Mesenchymal stem cell (in vitro differentiated cells and primary cell): ENCODE measurements at regions not wholly inside any gene's neighbourhood (a gene's known extent, or its start where the extent isn't known, plus 50 kb on each side); places are given as distances from the start of the nearest gene placed in this dataset.
A peak's percentile ranks its signal among the peaks of the same experiment; 100 is the strongest.

Experiments
- DNase-seq: peaks from one replicate; pipeline ENCODE4 v3.0.0-alpha.2; 2013
- H2AFZ ChIP-seq: one replicate; pipeline ENCODE4 v1.6.1; 2013; ENCODE audit warnings: low read depth, mild to moderate bottlenecking, control low read depth, inconsistent platforms, low read length, moderate library complexity
- H2AK5ac ChIP-seq: 2 replicates; pipeline ENCODE4 v1.6.1; 2013; ENCODE audit warnings: low read length, moderate library complexity, mild to moderate bottlenecking, inconsistent platforms; ENCODE audit not compliant: severe bottlenecking
- H2BK120ac ChIP-seq: one replicate; pipeline ENCODE4 v1.6.1; 2013; ENCODE audit warnings: low read depth, mild to moderate bottlenecking, inconsistent platforms, low read length, moderate library complexity
- H2BK12ac ChIP-seq, 2 experiments: one replicate each; pipeline ENCODE4 v1.6.1; 2013; ENCODE audit warnings: inconsistent platforms in 2 of 2, low read length in 2 of 2, mild to moderate bottlenecking in 2 of 2, moderate library complexity in 2 of 2, control low read depth in 1 of 2
- H2BK15ac ChIP-seq: one replicate; pipeline ENCODE4 v1.6.1; 2013; ENCODE audit warnings: mild to moderate bottlenecking, low read depth, inconsistent platforms; ENCODE audit not compliant: poor library complexity, severe bottlenecking
- H2BK5ac ChIP-seq: 2 replicates; pipeline ENCODE4 v1.6.1; 2013; ENCODE audit warnings: low read depth, mild to moderate bottlenecking, low read length, control low read depth, inconsistent platforms; ENCODE audit not compliant: poor library complexity, severe bottlenecking
- H3K14ac ChIP-seq, 2 experiments: one replicate each; pipeline ENCODE4 v1.6.1; 2013; ENCODE audit warnings: inconsistent platforms in 2 of 2, low read length in 2 of 2, control low read depth in 1 of 2, mild to moderate bottlenecking in 1 of 2, moderate library complexity in 1 of 2
- H3K18ac ChIP-seq, 2 experiments: one replicate each; pipeline ENCODE4 v1.6.1; 2013; ENCODE audit warnings: inconsistent platforms in 2 of 2, low read length in 2 of 2, control low read depth in 1 of 2, low read depth in 1 of 2, mild to moderate bottlenecking in 1 of 2
- H3K23ac ChIP-seq, 2 experiments: one replicate each; pipeline ENCODE4 v1.6.1; 2013; ENCODE audit warnings: inconsistent platforms in 2 of 2, low read length in 2 of 2, mild to moderate bottlenecking in 2 of 2, moderate library complexity in 2 of 2, control low read depth in 1 of 2
- H3K27ac ChIP-seq: 2 replicates; pipeline ENCODE4 v1.5.1; 2013; ENCODE audit warnings: mild to moderate bottlenecking, moderate library complexity, low read length, control low read depth, inconsistent platforms; ENCODE audit not compliant: poor library complexity, severe bottlenecking
- H3K27me3 ChIP-seq, 2 experiments: 2 replicates each; pipeline versions ENCODE4 v1.6.1 to v1.7.0; 2013; ENCODE audit warnings: low read length in 2 of 2, mild to moderate bottlenecking in 2 of 2, moderate library complexity in 2 of 2, control low read depth in 1 of 2, inconsistent platforms in 1 of 2; ENCODE audit not compliant: control insufficient read depth in 1 of 2, insufficient read depth in 1 of 2
- H3K36me3 ChIP-seq, 2 experiments: 2 replicates each; pipeline versions ENCODE4 v1.6.1 to v1.7.0; 2013; ENCODE audit warnings: low read length in 2 of 2, control low read depth in 1 of 2, inconsistent platforms in 1 of 2, low read depth in 1 of 2, mild to moderate bottlenecking in 1 of 2; ENCODE audit not compliant: insufficient read depth in 2 of 2, control insufficient read depth in 1 of 2
- H3K4ac ChIP-seq, 2 experiments: one replicate each; pipeline ENCODE4 v1.6.1; 2013; ENCODE audit warnings: inconsistent platforms in 2 of 2, low read length in 2 of 2, mild to moderate bottlenecking in 2 of 2, moderate library complexity in 2 of 2, control low read depth in 1 of 2, low read depth in 1 of 2
- H3K4me1 ChIP-seq: 2 replicates; pipeline ENCODE4 v1.6.1; 2013; ENCODE audit warnings: low read depth, low read length, control low read depth; ENCODE audit not compliant: control insufficient read depth, insufficient read depth
- H3K4me2 ChIP-seq: 2 replicates; pipeline ENCODE4 v1.6.1; 2013; ENCODE audit warnings: low read length, mild to moderate bottlenecking, inconsistent platforms; ENCODE audit not compliant: poor library complexity, severe bottlenecking
- H3K4me3 ChIP-seq, 2 experiments: 2 replicates each; pipeline versions ENCODE4 v1.5.1 to v1.7.0; 2013; ENCODE audit warnings: low read length in 2 of 2, mild to moderate bottlenecking in 2 of 2, control low read depth in 1 of 2, low read depth in 1 of 2; ENCODE audit not compliant: insufficient read depth in 1 of 2
- H3K79me1 ChIP-seq: replicated peaks from 2 replicates; pipeline ENCODE4 v1.6.1; 2013; ENCODE audit warnings: mild to moderate bottlenecking, control low read depth, low read length, inconsistent platforms; ENCODE audit not compliant: poor library complexity, severe bottlenecking
- H3K9ac ChIP-seq: 2 replicates; pipeline ENCODE4 v1.7.0; 2013; ENCODE audit warnings: mild to moderate bottlenecking, low read length, moderate library complexity
- H3K9me3 ChIP-seq: 2 replicates; pipeline ENCODE4 v1.7.0; 2013; ENCODE audit warnings: mild to moderate bottlenecking, low read length; ENCODE audit not compliant: control insufficient read depth
- H4K8ac ChIP-seq: one replicate; pipeline ENCODE4 v1.6.1; 2013; ENCODE audit warnings: inconsistent platforms, mild to moderate bottlenecking, low read length, moderate library complexity
- H4K91ac ChIP-seq: one replicate; pipeline ENCODE4 v1.6.1; 2013; ENCODE audit warnings: mild to moderate bottlenecking, low read length, inconsistent platforms
- WGBS: methylation state at CpG from one replicate; pipeline ENCODE4 v1.1.7; 2013; ENCODE audit warnings: mixed read lengths; 5-methylcytosine and 5-hydroxymethylcytosine counted together

DNA sequence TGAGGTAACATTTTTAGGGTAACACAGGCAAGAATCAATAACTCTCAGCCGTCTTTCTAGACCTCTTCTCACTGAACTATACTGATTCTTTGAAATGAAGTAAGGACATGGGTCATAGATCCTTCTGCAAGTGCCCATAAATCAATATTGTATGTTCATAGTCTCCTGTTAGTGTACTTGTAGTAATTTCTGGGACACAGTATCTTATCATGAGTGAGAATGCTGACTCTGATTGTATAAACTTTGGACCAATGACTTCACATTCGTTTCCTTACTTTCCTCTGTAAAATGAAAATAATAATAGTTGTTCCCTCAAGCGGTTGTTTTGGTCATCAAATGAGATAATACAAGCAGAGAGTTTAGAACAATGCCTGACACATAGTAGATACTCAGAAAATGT, 777.1 kb upstream of the GOLIM4 start:
- no peak overlapping the region for H3K4ac ChIP-seq
- H3K23ac ChIP-seq, result no peak overlapping the region
- no peak overlapping the region for H3K9ac ChIP-seq
- no peak overlapping the region for H4K8ac ChIP-seq
- H3K27ac ChIP-seq, result no peak overlapping the region
- H2AFZ ChIP-seq, result no peak overlapping the region
- no peak overlapping the region for H4K91ac ChIP-seq
- H2BK5ac ChIP-seq, result no peak overlapping the region
- no peaks in the 10 kb centered on the region for H3K4me1 ChIP-seq
- no peak overlapping the region for H2AK5ac ChIP-seq
- H2BK120ac ChIP-seq, result no peak overlapping the region
- no peak overlapping the region for H3K4me2 ChIP-seq
- no peak overlapping the region for H3K4me3 ChIP-seq
- H3K14ac ChIP-seq, result no peak overlapping the region
- no peaks in the 10 kb centered on the region for H3K79me1 ChIP-seq
- no peaks in the 10 kb centered on the region for H3K36me3 ChIP-seq
- no peak overlapping the region for H3K18ac ChIP-seq
- no peak for DNase-seq
- H2BK15ac ChIP-seq, result no peak overlapping the region
- H3K27me3 ChIP-seq, result peaks cover 0 to 8% of the 10 kb centered on the region in 2 experiments
- no CpG with 5 or more reads among the region's 3 CpGs for WGBS
- H3K9me3 ChIP-seq, result no peaks in the 10 kb centered on the region
- H2BK12ac ChIP-seq, result no peak overlapping the region

DNA sequence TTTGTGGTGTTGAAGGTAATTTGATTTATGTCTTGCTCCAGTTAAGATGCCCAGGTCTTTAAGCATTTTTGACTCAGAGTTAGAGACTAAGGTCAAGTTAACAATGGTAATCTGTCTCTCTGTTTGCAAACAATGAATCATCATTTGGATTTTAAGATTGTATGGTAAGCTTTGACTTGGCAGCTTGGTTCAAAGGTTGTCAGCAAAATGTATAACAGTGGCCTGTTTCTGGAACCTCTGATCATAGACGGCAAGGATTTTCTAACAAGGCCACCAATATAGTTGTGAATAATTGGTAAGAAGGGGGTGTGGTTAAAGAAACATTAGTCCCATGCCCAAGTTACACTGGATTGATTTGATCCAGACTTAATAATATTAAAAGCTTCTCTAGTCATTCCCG, 775.2 kb upstream of the GOLIM4 start:
- no peak overlapping the region for H3K4me3 ChIP-seq
- no peak overlapping the region for H2BK120ac ChIP-seq
- H3K79me1 ChIP-seq, result no peaks in the 10 kb centered on the region
- no peak overlapping the region for H2BK5ac ChIP-seq
- no peaks in the 10 kb centered on the region for H3K4me1 ChIP-seq
- no peak overlapping the region for H2BK12ac ChIP-seq
- no peak overlapping the region for H3K4me2 ChIP-seq
- no peaks in the 10 kb centered on the region for H3K36me3 ChIP-seq
- no peak overlapping the region for H3K9ac ChIP-seq
- H3K14ac ChIP-seq, result no peak overlapping the region
- H2AK5ac ChIP-seq, result no peak overlapping the region
- no peak overlapping the region for H4K91ac ChIP-seq
- no peaks in the 10 kb centered on the region for H3K9me3 ChIP-seq
- H3K27ac ChIP-seq, result no peak overlapping the region
- 78% methylated on average over 1 of the region's 2 CpGs for WGBS
- peaks cover 0 to 11% of the 10 kb centered on the region in 2 experiments for H3K27me3 ChIP-seq
- no peak overlapping the region for H2BK15ac ChIP-seq
- no peak for DNase-seq
- no peak overlapping the region for H4K8ac ChIP-seq
- no peak overlapping the region for H3K23ac ChIP-seq
- no peak overlapping the region for H2AFZ ChIP-seq
- no peak overlapping the region for H3K18ac ChIP-seq
- H3K4ac ChIP-seq, result no peak overlapping the region

DNA sequence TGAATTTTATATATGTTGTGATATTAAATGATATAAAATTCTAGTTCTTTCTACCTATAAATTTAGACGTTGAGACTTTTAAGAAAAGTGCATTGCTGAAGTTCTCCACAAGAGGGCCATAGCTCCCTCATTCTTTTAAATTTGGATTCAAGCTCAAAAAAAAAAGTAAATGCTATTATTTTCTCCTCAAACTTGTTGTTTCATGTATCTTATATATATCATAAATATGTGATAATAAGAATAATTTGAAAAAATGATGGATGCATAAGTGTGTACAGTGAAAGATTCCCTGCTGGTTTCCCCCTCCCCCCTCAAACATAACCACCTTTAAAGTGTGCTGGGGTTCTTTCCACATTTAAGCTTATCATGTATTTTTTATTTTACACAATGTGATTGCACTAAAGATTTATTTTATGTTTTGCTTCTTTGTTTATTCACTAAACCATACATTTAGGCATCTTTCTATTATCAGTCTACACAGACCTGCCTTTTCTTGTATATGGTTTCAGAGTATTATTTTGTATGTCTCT, 769.4 kb upstream of the GOLIM4 start:
- no peak overlapping the region for H2AK5ac ChIP-seq
- no peak overlapping the region for H3K23ac ChIP-seq
- no peak overlapping the region for H4K8ac ChIP-seq
- H2BK12ac ChIP-seq, result no peak overlapping the region
- no peak overlapping the region for H2AFZ ChIP-seq
- H3K4me2 ChIP-seq, result no peak overlapping the region
- no peak overlapping the region for H3K27ac ChIP-seq
- no peaks in the 10 kb centered on the region for H3K79me1 ChIP-seq
- peaks cover 3% of the 10 kb centered on the region for H3K4me1 ChIP-seq
- no peak overlapping the region for H3K4me3 ChIP-seq
- H3K4ac ChIP-seq, result no peak overlapping the region
- no peak overlapping the region for H3K14ac ChIP-seq
- no peak overlapping the region for H2BK120ac ChIP-seq
- H4K91ac ChIP-seq, result no peak overlapping the region
- no peaks in the 10 kb centered on the region for H3K36me3 ChIP-seq
- no peak overlapping the region for H3K18ac ChIP-seq
- H3K9ac ChIP-seq, result no peak overlapping the region
- DNase-seq, result peak; percentile 32
- H2BK15ac ChIP-seq, result no peak overlapping the region
- H2BK5ac ChIP-seq, result no peak overlapping the region
- H3K9me3 ChIP-seq, result no peaks in the 10 kb centered on the region
- WGBS, result no CpG with 5 or more reads among the region's 1 CpG
- H3K27me3 ChIP-seq, result peaks cover 0 to 10% of the 10 kb centered on the region in 2 experiments

DNA sequence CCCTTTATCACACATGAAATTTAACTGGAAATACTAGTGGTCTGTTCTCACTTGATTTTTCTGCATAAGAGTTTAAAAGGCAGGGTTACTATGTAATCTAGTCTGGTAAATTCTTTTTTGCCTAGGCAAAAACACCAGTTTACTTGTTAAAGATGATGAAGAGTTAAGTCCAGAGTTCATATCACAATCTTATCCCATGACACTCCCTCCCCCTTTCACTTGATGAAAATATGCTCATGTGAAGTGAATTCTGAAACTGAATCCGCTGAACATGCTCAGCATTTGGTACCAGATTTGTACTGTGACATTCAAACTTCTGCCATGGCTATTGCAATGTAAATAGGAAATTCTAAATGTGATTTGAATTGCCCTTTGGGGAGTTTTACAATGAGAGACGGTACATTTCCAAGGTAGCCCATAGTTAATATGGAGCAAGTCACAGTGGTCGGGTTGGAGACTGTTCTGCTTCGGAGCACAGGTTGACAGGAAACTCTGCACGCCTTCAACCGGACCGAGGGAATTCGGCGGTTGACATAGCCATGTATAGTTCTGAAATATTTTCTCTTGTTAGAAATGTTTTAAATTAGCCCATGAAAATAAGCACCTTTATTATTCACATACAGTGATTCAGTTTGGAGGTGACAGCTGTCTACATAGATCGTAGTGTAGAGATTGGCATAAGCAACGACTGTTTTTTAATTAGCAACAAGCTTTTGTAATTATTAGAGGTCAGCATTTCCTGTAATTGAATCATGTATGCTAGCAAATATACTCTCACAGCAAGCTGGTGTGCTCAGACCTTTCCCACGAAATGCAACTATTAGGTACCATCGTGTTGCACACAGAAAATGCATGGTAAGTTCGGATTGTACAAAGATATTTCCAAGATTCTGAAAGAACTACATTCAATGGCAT, 768.6 kb upstream of the GOLIM4 start:
- H2BK5ac ChIP-seq, result no peak overlapping the region
- no peaks in the 10 kb centered on the region for H3K36me3 ChIP-seq

More for the DNA sequence above, 768.6 kb upstream of the GOLIM4 start:
- Histone ChIP-seq H3K23ac (no peak overlapping the region), H2AFZ (no peak overlapping the region), H3K4ac (no peak overlapping the region), H3K14ac (no peak overlapping the region), H2AK5ac (no peak overlapping the region), H3K9ac (no peak overlapping the region), H3K27ac (no peak overlapping the region), H3K4me2 (no peak overlapping the region), H2BK120ac (no peak overlapping the region), H2BK12ac (no peak overlapping the region), H4K8ac (no peak overlapping the region), H3K18ac (no peak overlapping the region), H3K9me3 (no peaks in the 10 kb centered on the region), H3K27me3 (peaks cover 0 to 13% of the 10 kb centered on the region in 2 experiments), H4K91ac (no peak overlapping the region), H3K4me3 (no peak overlapping the region), H3K4me1 (peaks cover 3% of the 10 kb centered on the region), H2BK15ac (no peak overlapping the region), H3K79me1 (no peaks in the 10 kb centered on the region)
- 77% methylated on average over 7 of the region's 14 CpGs for WGBS
- DNase-seq, result no peak
